WTC11 (cell line): ENCODE measurements at regions not wholly inside any gene's neighbourhood (a gene's known extent, or its start where the extent isn't known, plus 50 kb on each side); places are given as distances from the start of the nearest gene placed in this dataset.

Experiments
- ATAC-seq: fragments of 200-7000 bp; cut with Tn5 transposase; 2 replicates; pipeline ENCODE4 v1.10.0; 2021; ENCODE audit warnings: mild to moderate bottlenecking, moderate library complexity
- CTCF ChIA-PET: fragments of 300-600 bp; sonication (Branson Sonifier 250); formaldehyde crosslinking; loops from one replicate; lab custom pipeline; 2021; ENCODE audit warnings: antibody characterized with exemption; lab: Charles Lee
- POLR2A ChIA-PET: fragments of 350-600 bp; sonication (Branson Sonifier 250); formaldehyde crosslinking; loops from one replicate; lab custom pipeline; 2021; ENCODE audit warnings: antibody characterized with exemption; lab: Charles Lee
- DNase-seq: peaks from one replicate; pipeline ENCODE4 v3.0.0; 2021; ENCODE audit warnings: low spot score
- H3K27ac Mint-ChIP-seq: 2 replicates; pipeline ENCODE4 v1.8.0; 2021; ENCODE audit warnings: mixed read lengths
- H3K27me3 Mint-ChIP-seq: 2 replicates; pipeline ENCODE4 v1.8.0; 2021; ENCODE audit warnings: low read depth, mild to moderate bottlenecking, moderate library complexity, mixed read lengths
- H3K36me3 Mint-ChIP-seq: 2 replicates; pipeline ENCODE4 v1.8.0; 2021; ENCODE audit warnings: mixed read lengths
- H3K4me1 Mint-ChIP-seq: 2 replicates; pipeline ENCODE4 v1.8.0; 2022; ENCODE audit warnings: mixed read lengths
- H3K4me3 Mint-ChIP-seq: 2 replicates; pipeline ENCODE4 v1.8.0; 2021; ENCODE audit warnings: mild to moderate bottlenecking, moderate library complexity, mixed read lengths
- H3K9me3 Mint-ChIP-seq: 2 replicates; pipeline ENCODE4 v1.8.0; 2021; ENCODE audit warnings: mixed read lengths
- ATF3 ChIP-seq: sonication (generic); formaldehyde crosslinking; conservative IDR thresholded peaks from 2 replicates; pipeline ENCODE4 v1.8.1; 2022; ENCODE audit warnings: mild to moderate bottlenecking, missing genetic modification reagents
- CREB1 ChIP-seq: sonication (generic); formaldehyde crosslinking; IDR thresholded peaks from 2 replicates; pipeline ENCODE4 v1.8.0; 2023; ENCODE audit warnings: mild to moderate bottlenecking, missing genetic modification reagents
- E2F5 ChIP-seq: sonication (generic); formaldehyde crosslinking; IDR thresholded peaks from 2 replicates; pipeline ENCODE4 v1.8.1; 2022; ENCODE audit warnings: mild to moderate bottlenecking, moderate library complexity, missing genetic modification reagents
- FOXP4 ChIP-seq: sonication (generic); formaldehyde crosslinking; IDR thresholded peaks from 2 replicates; pipeline ENCODE4 v1.8.0; 2022; ENCODE audit warnings: mild to moderate bottlenecking, missing genetic modification reagents
- GRHL2 ChIP-seq: fragments of 250-450 bp; sonication (Bioruptor Pico); IDR thresholded peaks from 2 replicates; pipeline ENCODE4 v1.8.0; 2022; ENCODE audit warnings: mild to moderate bottlenecking, moderate library complexity; ENCODE audit not compliant: insufficient replicate concordance, severe bottlenecking
- JAZF1 ChIP-seq: fragments of 250-450 bp; sonication (Bioruptor Pico); IDR thresholded peaks from 2 replicates; pipeline ENCODE4 v1.9.0; 2021; ENCODE audit warnings: moderate library complexity, mild to moderate bottlenecking, inconsistent platforms
- JUN ChIP-seq: sonication (generic); formaldehyde crosslinking; IDR thresholded peaks from 2 replicates; pipeline ENCODE4 v1.8.0; 2023; ENCODE audit warnings: mild to moderate bottlenecking, missing genetic modification reagents
- MLX ChIP-seq: sonication (generic); formaldehyde crosslinking; IDR thresholded peaks from 2 replicates; pipeline ENCODE4 v1.8.1; 2023; ENCODE audit warnings: mild to moderate bottlenecking, missing genetic modification reagents, moderate library complexity
- NFE2L1 ChIP-seq: sonication (generic); formaldehyde crosslinking; IDR thresholded peaks from 2 replicates; pipeline ENCODE4 v1.8.1; 2023; ENCODE audit warnings: missing genetic modification reagents
- PRRX2 ChIP-seq: fragments of 250-450 bp; sonication (Bioruptor Pico); IDR thresholded peaks from 2 replicates; pipeline ENCODE4 v1.8.0; 2021; ENCODE audit warnings: mild to moderate bottlenecking
- SP1 ChIP-seq: sonication (generic); formaldehyde crosslinking; conservative IDR thresholded peaks from 2 replicates; pipeline ENCODE4 v1.8.1; 2022; ENCODE audit warnings: missing genetic modification reagents
- TP53 ChIP-seq: sonication (generic); formaldehyde crosslinking; IDR thresholded peaks from 2 replicates; pipeline ENCODE4 v1.8.1; 2023; ENCODE audit warnings: mild to moderate bottlenecking, missing genetic modification reagents
- USF1 ChIP-seq: sonication (generic); formaldehyde crosslinking; IDR thresholded peaks from 2 replicates; pipeline ENCODE4 v1.8.0; 2022; ENCODE audit warnings: mild to moderate bottlenecking, missing genetic modification reagents
- ZMAT4 ChIP-seq: fragments of 250-450 bp; sonication (Bioruptor Pico); IDR thresholded peaks from 2 replicates; pipeline ENCODE4 v1.9.0; 2021; ENCODE audit warnings: mild to moderate bottlenecking
- ZNF138 ChIP-seq: sonication (generic); formaldehyde crosslinking; conservative IDR thresholded peaks from 2 replicates; pipeline ENCODE4 v1.8.1; 2022; ENCODE audit warnings: mild to moderate bottlenecking, moderate library complexity, missing genetic modification reagents
- ZNF512 ChIP-seq: sonication (generic); formaldehyde crosslinking; IDR thresholded peaks from 2 replicates; pipeline ENCODE4 v1.8.1; 2022; ENCODE audit warnings: missing genetic modification reagents, borderline replicate concordance

GRCh38 chr11:86158704-86159580 lies 85.6 kb upstream of the EED start:
- ChIA-PET CTCF (no interaction called here), POLR2A (no interaction called here)
- Mint-ChIP-seq H3K27ac (no peak overlapping the region), H3K27me3 (no peaks in the 10 kb centered on the region), H3K36me3 (no peaks in the 10 kb centered on the region), H3K4me1 (peaks cover 13% of the 10 kb centered on the region), H3K4me3 (no peak overlapping the region), H3K9me3 (no peaks in the 10 kb centered on the region)
- ATAC-seq: no peak
- no peak for TF ChIP-seq NFE2L1 (CRISPR knock-in tag)
- TF ChIP-seq JUN: no peak
- no peak for TF ChIP-seq USF1 (CRISPR knock-in tag)
- TF ChIP-seq ZNF138 (CRISPR knock-in tag): no peak
- TF ChIP-seq ZMAT4 (CRISPR knock-in tag): no peak
- TF ChIP-seq E2F5 (CRISPR knock-in tag): no peak
- no peak for DNase-seq

- H3K4me1 Mint-ChIP-seq: peaks cover 13% of the 10 kb centered on the region
- no peak for DNase-seq
- ChIA-PET CTCF (interaction anchor here (0.6 kb wide), 1 partner anchor 77 kb away, joined by 5 read pairs; no protein-coding TSS in a partner anchor), POLR2A (no interaction called here)
- no peak overlapping the region for H3K27ac Mint-ChIP-seq
- H3K9me3 Mint-ChIP-seq: no peaks in the 10 kb centered on the region
- no peak for ATAC-seq
- H3K27me3 Mint-ChIP-seq: no peaks in the 10 kb centered on the region
- no peak overlapping the region for H3K4me3 Mint-ChIP-seq
- no peaks in the 10 kb centered on the region for H3K36me3 Mint-ChIP-seq
- no peak for TF ChIP-seq PRRX2 (CRISPR knock-in tag)
- TF ChIP-seq ZNF512 (CRISPR knock-in tag): no peak
- TF ChIP-seq ATF3: no peak
- TF ChIP-seq E2F5 (CRISPR knock-in tag): no peak
- TF ChIP-seq JAZF1: no peak
- no peak for TF ChIP-seq FOXP4 (CRISPR knock-in tag)
- no peak for TF ChIP-seq CREB1
- TF ChIP-seq TP53 (CRISPR knock-in tag): no peak
- no peak for TF ChIP-seq MLX
- TF ChIP-seq SP1: no peak
- no peak for TF ChIP-seq GRHL2 (CRISPR knock-in tag)
- TF ChIP-seq ZNF138 (CRISPR knock-in tag): no peak
These were observed 86.7 kb upstream of the EED start for GRCh38 chr11:86157797-86158378.
